ENCODE measurements at regions not wholly inside any gene's neighbourhood (a gene's known extent, or its start where the extent isn't known, plus 50 kb on each side); places are given as distances from the start of the nearest gene placed in this dataset.
A peak's percentile ranks its signal among the peaks of the same experiment; 100 is the strongest.

DNA sequence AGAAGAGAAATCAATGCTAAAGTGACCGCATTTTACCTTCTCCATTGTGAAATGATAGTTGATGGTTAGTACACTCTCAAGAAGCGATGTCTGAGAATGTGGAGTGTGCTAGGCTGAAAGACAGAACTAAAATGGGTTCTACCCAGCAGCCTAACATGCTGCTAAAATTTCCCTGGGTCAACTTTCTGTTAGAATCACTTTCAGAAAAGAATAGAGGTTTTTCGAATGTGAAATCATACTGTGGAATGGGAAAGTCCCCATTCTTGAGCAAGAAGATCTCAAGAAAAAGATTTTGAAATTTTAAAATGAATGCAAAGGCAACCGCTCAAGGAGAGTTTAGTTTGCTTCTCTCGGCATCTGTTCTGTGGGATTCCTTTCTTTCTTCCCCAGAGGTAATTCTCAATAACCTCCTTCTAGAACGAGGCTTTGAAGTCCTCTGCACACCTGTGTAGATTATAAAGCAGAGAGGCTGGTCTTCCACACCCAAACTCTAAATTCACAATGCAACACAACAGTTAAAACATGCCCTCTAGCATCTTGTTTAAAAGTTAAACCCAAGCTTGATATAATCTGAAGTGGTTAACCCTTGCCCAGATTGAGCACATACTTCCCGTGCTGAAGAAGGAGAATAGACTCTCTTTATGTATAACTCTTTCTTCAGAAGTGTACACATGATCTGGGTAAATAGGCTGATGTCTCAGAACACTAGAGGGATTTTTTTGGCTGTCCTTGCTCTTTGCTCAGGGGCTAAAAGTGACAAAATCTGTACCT lies 208.7 kb upstream of the KLF3 start:
- POLR2A ChIA-PET, result interaction anchor here (0.5 kb wide), 1 partner anchor 138 kb away, joined by 3 read pairs; no protein-coding TSS in a partner anchor
- intact Hi-C loops (cut with micrococcal nuclease), result no loop called here
- H3K4me1 Mint-ChIP-seq (ENCODE audit: low read depth), result peaks cover 44% of the 10 kb centered on the region

DNA sequence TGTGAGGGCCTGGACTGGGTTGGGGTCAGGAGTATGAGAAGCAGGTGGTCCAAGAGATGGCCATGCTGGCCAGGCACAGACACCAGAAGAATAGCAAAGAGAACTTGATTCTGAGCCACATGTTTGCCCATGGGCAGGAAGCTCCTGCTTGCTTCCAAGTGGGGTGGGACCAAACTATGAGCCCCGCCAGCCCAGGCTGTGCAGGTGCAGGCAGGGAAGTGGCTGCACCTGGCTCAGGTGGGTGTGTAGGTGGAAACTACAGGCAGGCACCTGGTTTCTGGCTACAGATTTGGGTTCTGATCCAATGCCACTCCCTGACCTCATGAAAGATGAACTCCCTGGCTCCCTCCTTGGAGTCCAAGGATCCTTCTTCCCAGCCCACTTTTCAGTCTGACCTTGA lies 207.9 kb upstream of the KLF3 start:
- no peak for ATAC-seq
- POLR2A ChIA-PET, result interaction anchor here (0.6 kb wide), 1 partner anchor 329 kb away, joined by 3 read pairs; no protein-coding TSS in a partner anchor
- Mint-ChIP-seq H3K27me3 (no peaks in the 10 kb centered on the region), H3K9me3 (peaks cover 10% of the 10 kb centered on the region), H3K4me3 (no peak overlapping the region), H3K4me1 (ENCODE audit: low read depth) (peaks cover 44% of the 10 kb centered on the region), H3K27ac (no peak overlapping the region), H3K36me3 (ENCODE audit: low read depth) (peaks cover 7% of the 10 kb centered on the region)
- TF ChIP-seq, protein P1, sequence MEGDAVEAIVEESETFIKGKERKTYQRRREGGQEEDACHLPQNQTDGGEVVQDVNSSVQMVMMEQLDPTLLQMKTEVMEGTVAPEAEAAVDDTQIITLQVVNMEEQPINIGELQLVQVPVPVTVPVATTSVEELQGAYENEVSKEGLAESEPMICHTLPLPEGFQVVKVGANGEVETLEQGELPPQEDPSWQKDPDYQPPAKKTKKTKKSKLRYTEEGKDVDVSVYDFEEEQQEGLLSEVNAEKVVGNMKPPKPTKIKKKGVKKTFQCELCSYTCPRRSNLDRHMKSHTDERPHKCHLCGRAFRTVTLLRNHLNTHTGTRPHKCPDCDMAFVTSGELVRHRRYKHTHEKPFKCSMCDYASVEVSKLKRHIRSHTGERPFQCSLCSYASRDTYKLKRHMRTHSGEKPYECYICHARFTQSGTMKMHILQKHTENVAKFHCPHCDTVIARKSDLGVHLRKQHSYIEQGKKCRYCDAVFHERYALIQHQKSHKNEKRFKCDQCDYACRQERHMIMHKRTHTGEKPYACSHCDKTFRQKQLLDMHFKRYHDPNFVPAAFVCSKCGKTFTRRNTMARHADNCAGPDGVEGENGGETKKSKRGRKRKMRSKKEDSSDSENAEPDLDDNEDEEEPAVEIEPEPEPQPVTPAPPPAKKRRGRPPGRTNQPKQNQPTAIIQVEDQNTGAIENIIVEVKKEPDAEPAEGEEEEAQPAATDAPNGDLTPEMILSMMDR (IDR thresholded peaks at IDR 0.05), result no peak
- DNase-seq, result no peak
- CTCF ChIA-PET, result no interaction called here
- intact Hi-C loops (cut with micrococcal nuclease), result no loop called here

More for the DNA sequence above, 208.7 kb upstream of the KLF3 start:
- ATAC-seq (peak; percentile 59), DNase-seq (no peak)
- Mint-ChIP-seq H3K4me3 (peak overlapping the region; percentile 9), H3K9me3 (peaks cover 10% of the 10 kb centered on the region), H3K27me3 (no peaks in the 10 kb centered on the region), H3K27ac (peak overlapping the region; percentile 5), H3K36me3 (ENCODE audit: low read depth) (peaks cover 7% of the 10 kb centered on the region)
- TF ChIP-seq, protein P1 (IDR thresholded peaks at IDR 0.05), result no peak
- CTCF ChIA-PET, result interaction anchor here (0.8 kb wide), 1 partner anchor 221 kb away, joined by 3 read pairs; no protein-coding TSS in a partner anchor

DNA sequence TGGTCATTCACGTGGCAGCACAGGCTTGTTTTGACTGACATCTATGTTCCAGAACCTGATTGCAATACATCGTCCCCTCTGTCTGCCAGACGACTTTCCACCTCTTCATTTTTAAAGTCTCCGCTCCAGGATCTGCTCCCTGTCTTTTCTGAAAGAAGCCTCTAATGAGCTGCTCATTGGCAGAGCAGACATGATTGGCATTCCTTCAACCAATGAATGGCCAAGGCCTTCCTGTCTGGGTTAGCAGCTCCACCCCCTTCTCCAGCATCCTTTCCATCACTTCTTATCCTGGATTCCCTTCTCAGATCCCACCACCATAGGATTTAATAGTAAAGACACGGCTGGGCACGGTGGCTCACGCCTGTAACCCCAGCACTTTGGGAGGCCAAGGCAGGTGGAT lies 202.7 kb upstream of the KLF3 start:
- H3K27me3 Mint-ChIP-seq, result no peaks in the 10 kb centered on the region
- no peak for ATAC-seq
- TF ChIP-seq, protein P1 (IDR thresholded peaks at IDR 0.05), result no peak
- intact Hi-C loops (cut with micrococcal nuclease), result no loop called here
- ChIA-PET CTCF (interaction anchor here (1.1 to 1.3 kb wide), 2 partner anchors 8 to 38 kb away, joined by 3 read pairs; no protein-coding TSS in a partner anchor), POLR2A (interaction anchor here (0.6 kb wide), 1 partner anchor 1586 kb away, joined by 4 read pairs; no protein-coding TSS in a partner anchor)
- no peak overlapping the region for H3K27ac Mint-ChIP-seq
- H3K9me3 Mint-ChIP-seq, result no peaks in the 10 kb centered on the region
- H3K36me3 Mint-ChIP-seq (ENCODE audit: low read depth), result no peaks in the 10 kb centered on the region
- DNase-seq, result no peak
- H3K4me3 Mint-ChIP-seq, result no peak overlapping the region
- peaks cover 9% of the 10 kb centered on the region for H3K4me1 Mint-ChIP-seq (ENCODE audit: low read depth)

DNA sequence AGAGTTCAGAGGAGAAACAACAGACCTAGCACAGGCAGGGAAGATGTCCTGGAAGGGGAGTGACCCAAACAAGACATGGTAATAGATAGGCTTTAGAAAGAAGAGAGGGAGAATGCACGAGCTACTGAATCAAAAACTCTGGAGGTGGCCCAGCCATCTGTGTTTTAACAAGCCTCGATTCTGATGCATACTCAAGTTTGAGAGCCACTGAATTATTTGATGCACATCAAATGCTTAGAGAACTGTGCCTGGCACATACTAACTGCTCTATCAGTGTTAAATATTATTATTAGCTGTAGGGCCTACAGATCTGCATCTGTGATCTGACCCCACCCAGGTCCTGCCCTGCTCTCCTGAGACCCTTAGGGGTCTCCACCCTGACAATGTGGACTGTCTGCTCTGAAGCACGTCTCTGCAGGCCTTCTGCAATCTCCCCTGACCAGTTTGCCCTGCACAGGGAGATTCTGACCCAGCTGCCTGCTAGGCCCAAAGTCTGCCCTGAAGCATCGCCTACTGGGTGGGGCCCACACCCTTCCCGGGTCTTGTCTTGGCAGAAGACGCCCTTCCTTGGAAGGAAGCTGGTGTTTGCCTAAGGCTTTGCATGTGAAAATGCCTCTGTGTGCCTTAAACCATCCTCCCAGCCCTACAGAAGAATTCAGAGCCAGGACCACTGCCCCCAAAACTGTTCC lies 201.5 kb upstream of the KLF3 start:
- intact Hi-C loops (cut with micrococcal nuclease), result no loop called here
- H3K4me3 Mint-ChIP-seq, result no peak overlapping the region
- H3K4me1 Mint-ChIP-seq (ENCODE audit: low read depth), result peaks cover 9% of the 10 kb centered on the region
- no peak for ATAC-seq
- H3K9me3 Mint-ChIP-seq, result peaks cover 5% of the 10 kb centered on the region
- DNase-seq, result no peak
- H3K27ac Mint-ChIP-seq, result no peak overlapping the region
- TF ChIP-seq, protein P1 (IDR thresholded peaks at IDR 0.05), result no peak
- ChIA-PET CTCF (no interaction called here), POLR2A (interaction anchor here (0.6 kb wide), 1 partner anchor 20 kb away, joined by 3 read pairs; no protein-coding TSS in a partner anchor)
- H3K27me3 Mint-ChIP-seq, result no peaks in the 10 kb centered on the region
- H3K36me3 Mint-ChIP-seq (ENCODE audit: low read depth), result peaks cover 6% of the 10 kb centered on the region

Data from activated CD8-positive, alpha-beta T cell treated with anti-CD3 and anti-CD28 coated beads for 36 hours (primary cell).